IMR-90 (cell line): ENCODE measurements at regions not wholly inside any gene's neighbourhood (a gene's known extent, or its start where the extent isn't known, plus 50 kb on each side); places are given as distances from the start of the nearest gene placed in this dataset.

Experiments used
- ATAC-seq: fragments of 200-7000 bp; cut with Tn5 transposase; 2 replicates; pipeline ENCODE4 v1.9.1; 2020; ENCODE audit warnings: low read depth, mild to moderate bottlenecking, moderate library complexity
- BruUV-seq: library from RNA; stranded (reverse); fragments of 400-500 nt; replicated peaks from 2 replicates; lab custom pipeline; 2021; lab: Mats Ljungman, UMichigan
- CTCF ChIA-PET: fragments of 300-600 bp; formaldehyde crosslinking; extraction: SDS; loops from one replicate; lab custom pipeline; 2021; ENCODE audit warnings: antibody characterized with exemption; lab: Yijun Ruan, JAX
- POLR2A ChIA-PET: fragments of 300-600 bp; sonication (Branson Sonifier 250); formaldehyde crosslinking; loops from one replicate; lab custom pipeline; 2022; ENCODE audit warnings: antibody characterized with exemption; ENCODE audit not compliant: unreplicated experiment; lab: Charles Lee
- DNase-seq: peaks from one replicate; pipeline ENCODE4 v3.0.0; 2013
- H2AFZ ChIP-seq: replicated peaks from 2 replicates; pipeline ENCODE3; 2013; ENCODE audit warnings: low read length, mild to moderate bottlenecking; ENCODE audit not compliant: poor library complexity
- H2AK5ac ChIP-seq: 2 replicates; pipeline ENCODE4 v1.6.1; 2013; ENCODE audit warnings: low read depth, low read length, inconsistent platforms
- H2AK9ac ChIP-seq: replicated peaks from 2 replicates; pipeline ENCODE3; 2013; ENCODE audit warnings: mild to moderate bottlenecking, low read depth, low read length, moderate library complexity; ENCODE audit not compliant: poor library complexity
- H2BK120ac ChIP-seq: 2 replicates; pipeline ENCODE4 v1.6.1; 2013; ENCODE audit warnings: low read depth, low read length, inconsistent platforms
- H2BK15ac ChIP-seq: 3 replicates; pipeline ENCODE4 v1.6.1; 2013; ENCODE audit warnings: low read depth, low read length, inconsistent platforms
- H2BK20ac ChIP-seq: 2 replicates; pipeline ENCODE4 v1.6.1; 2013; ENCODE audit warnings: low read depth, mild to moderate bottlenecking, inconsistent platforms, low read length, moderate library complexity
- H2BK5ac ChIP-seq: 2 replicates; pipeline ENCODE4 v1.6.1; 2013; ENCODE audit warnings: mild to moderate bottlenecking, low read depth, low read length, inconsistent platforms; ENCODE audit not compliant: poor library complexity, severe bottlenecking
- H3K14ac ChIP-seq: replicated peaks from 2 replicates; pipeline ENCODE4 v1.6.1; 2013; ENCODE audit warnings: low read depth, low read length, inconsistent platforms
- H3K18ac ChIP-seq: 2 replicates; pipeline ENCODE4 v1.6.1; 2013; ENCODE audit warnings: low read depth, low read length, control low read depth
- H3K23ac ChIP-seq: 2 replicates; pipeline ENCODE4 v1.6.1; 2013; ENCODE audit warnings: low read depth, low read length, inconsistent platforms
- H3K27ac ChIP-seq: 2 replicates; pipeline ENCODE4 v1.5.1; 2013; ENCODE audit warnings: mild to moderate bottlenecking, control low read depth, low read length; ENCODE audit not compliant: insufficient read depth
- H3K27me3 ChIP-seq: 2 replicates; pipeline ENCODE4 v1.6.1; 2013; ENCODE audit warnings: low read length; ENCODE audit not compliant: control insufficient read depth, insufficient read depth
- H3K36me3 ChIP-seq: 2 replicates; pipeline ENCODE4 v1.6.1; 2013; ENCODE audit warnings: low read length, mixed read lengths; ENCODE audit not compliant: control insufficient read depth, insufficient read depth
- H3K4ac ChIP-seq: 2 replicates; pipeline ENCODE4 v1.6.1; 2013; ENCODE audit warnings: low read depth, low read length, inconsistent platforms
- H3K4me1 ChIP-seq: 2 replicates; pipeline ENCODE4 v1.6.1; 2013; ENCODE audit warnings: low read length, mixed read lengths; ENCODE audit not compliant: control insufficient read depth, insufficient read depth
- H3K4me2 ChIP-seq: 2 replicates; pipeline ENCODE4 v1.6.1; 2013; ENCODE audit warnings: low read depth, mild to moderate bottlenecking, control low read depth, low read length, moderate library complexity
- H3K4me3 ChIP-seq: 2 replicates; pipeline ENCODE4 v1.5.1; 2013; ENCODE audit warnings: low read depth, mild to moderate bottlenecking, control low read depth, low read length, moderate library complexity; ENCODE audit not compliant: insufficient read depth
- H3K56ac ChIP-seq: 2 replicates; pipeline ENCODE4 v1.6.1; 2013; ENCODE audit warnings: low read length, inconsistent platforms; ENCODE audit not compliant: insufficient read depth; ENCODE audit errors: extremely low read depth
- H3K79me1 ChIP-seq, 2 experiments: 2 replicates each; pipeline ENCODE4 v1.6.1; 2013; ENCODE audit warnings: low read length in 2 of 2, inconsistent platforms in 1 of 2, low read depth in 1 of 2
- H3K9ac ChIP-seq: 2 replicates; pipeline ENCODE4 v1.6.1; 2013; ENCODE audit warnings: low read depth, low read length, control low read depth
- H3K9me1 ChIP-seq: 2 replicates; pipeline ENCODE4 v1.6.1; 2013; ENCODE audit warnings: low read length, inconsistent platforms; ENCODE audit not compliant: insufficient read depth
- H3K9me3 ChIP-seq: 2 replicates; pipeline ENCODE4 v1.6.1; 2013; ENCODE audit warnings: low read length; ENCODE audit not compliant: control insufficient read depth, insufficient read depth
- H4K20me1 ChIP-seq: 2 replicates; pipeline ENCODE4 v1.6.1; 2013; ENCODE audit warnings: low read length, inconsistent platforms; ENCODE audit not compliant: insufficient read depth
- H4K5ac ChIP-seq: 2 replicates; pipeline ENCODE4 v1.6.1; 2013; ENCODE audit warnings: mild to moderate bottlenecking, low read depth, low read length, control low read depth
- H4K8ac ChIP-seq, 2 experiments: 2 replicates each; pipeline ENCODE4 v1.6.1; 2013; ENCODE audit warnings: low read depth in 2 of 2, low read length in 2 of 2, control low read depth in 1 of 2, inconsistent platforms in 1 of 2
- H4K91ac ChIP-seq: 2 replicates; pipeline ENCODE4 v1.6.1; 2013; ENCODE audit warnings: low read depth, low read length, inconsistent platforms; ENCODE audit not compliant: insufficient read depth
- POLR2A ChIP-seq: IDR thresholded peaks from 2 replicates; pipeline ENCODE4 v1.6.1; 2012; ENCODE audit warnings: mild to moderate bottlenecking, low read depth, low read length
- RAD21 ChIP-seq: IDR thresholded peaks from 2 replicates; pipeline ENCODE4 v1.6.1; 2012; ENCODE audit warnings: low read length, improper control_type of control experiment
- WGBS, 2 experiments: methylation state at CpG; one replicate each; pipeline versions ENCODE4 v1.1.5 to v1.1.7; 2013; ENCODE audit warnings: missing lambda C conversion rate in 2 of 2; ENCODE audit not compliant: insufficient read length in 1 of 2; ENCODE audit errors: extremely low coverage in 2 of 2; 5-methylcytosine and 5-hydroxymethylcytosine counted together
- dilution Hi-C: fragments of 300-500 bp; cut with HindIII; formaldehyde crosslinking; loops from one replicate; pipeline ENCODE4 v1.14.3; 2018; ENCODE audit warnings: low sequenced_read_pairs; ENCODE audit not compliant: unreplicated experiment
- in situ Hi-C: fragments of 300-500 bp; cut with MboI; formaldehyde crosslinking; loops from 3 replicates; pipeline ENCODE4 v1.14.3; 2019; ENCODE audit warnings: low sequenced_read_pairs, inconsistent platforms, mixed read lengths
- intact Hi-C: fragments of 100-400 bp; cut with micrococcal nuclease; formaldehyde crosslinking; loops from 2 replicates; pipeline ENCODE4 v1.10.0; 2022
- TF ChIP-seq, protein P1 (sequence below): fragments of 150-350 bp; IDR thresholded peaks from 2 replicates; pipeline ENCODE4 v1.6.1; 2016; ENCODE audit warnings: low read depth, mild to moderate bottlenecking, low read length, moderate library complexity, borderline replicate concordance

DNA sequence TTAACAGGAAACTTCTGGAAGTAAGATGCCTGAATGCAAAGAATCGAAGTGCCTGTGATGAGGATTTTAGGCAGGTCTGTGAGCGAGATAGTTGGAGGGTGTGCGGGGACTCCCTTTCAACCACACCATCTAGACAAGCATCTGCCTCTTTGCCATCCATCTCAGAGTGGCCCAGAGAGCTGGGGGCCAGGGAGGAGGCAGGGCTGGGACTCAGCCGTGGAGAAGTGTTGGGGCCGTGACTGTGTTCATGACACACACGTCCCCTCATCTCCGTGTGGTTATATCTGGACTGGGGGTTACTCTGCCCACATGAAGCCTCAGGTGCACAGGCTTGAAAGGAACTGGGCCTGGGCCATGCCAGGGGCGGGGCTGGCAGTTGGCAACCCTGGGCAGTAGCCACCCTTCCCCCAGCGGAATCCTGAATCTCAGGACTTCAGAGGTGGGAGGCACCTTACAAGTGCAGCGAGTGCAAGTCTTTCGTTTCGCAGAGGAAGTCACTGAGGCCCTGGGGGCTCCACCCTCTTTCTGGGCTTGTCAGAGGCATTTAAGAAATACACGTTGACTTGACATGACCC lies 112.5 kb downstream of the SLC4A3 start:
- no peak overlapping the region for H3K27ac ChIP-seq
- H3K36me3 ChIP-seq = no peaks in the 10 kb centered on the region
- intact Hi-C loops (loop anchor here (5.0 to 10.0 kb wide), 6 partner anchors 257 to 1365 kb away; no protein-coding TSS in a partner anchor), dilution Hi-C loops (no loop called here), in situ Hi-C loops (no loop called here)
- no peak overlapping the region for H3K23ac ChIP-seq
- DNase-seq (no peak), ATAC-seq (no peak)
- no peaks in the 10 kb centered on the region; the same call in 1 of the 2 replicates for H3K9me1 ChIP-seq
- no peaks in the 10 kb centered on the region for H3K4me1 ChIP-seq
- no peak overlapping the region for H4K91ac ChIP-seq
- no peak overlapping the region for H3K4me2 ChIP-seq
- ChIA-PET CTCF (no interaction called here), POLR2A (no interaction called here)
- H3K9ac ChIP-seq = no peak overlapping the region
- H2BK20ac ChIP-seq = no peak overlapping the region
- no peak for TF ChIP-seq POLR2A
- TF ChIP-seq, protein P1, sequence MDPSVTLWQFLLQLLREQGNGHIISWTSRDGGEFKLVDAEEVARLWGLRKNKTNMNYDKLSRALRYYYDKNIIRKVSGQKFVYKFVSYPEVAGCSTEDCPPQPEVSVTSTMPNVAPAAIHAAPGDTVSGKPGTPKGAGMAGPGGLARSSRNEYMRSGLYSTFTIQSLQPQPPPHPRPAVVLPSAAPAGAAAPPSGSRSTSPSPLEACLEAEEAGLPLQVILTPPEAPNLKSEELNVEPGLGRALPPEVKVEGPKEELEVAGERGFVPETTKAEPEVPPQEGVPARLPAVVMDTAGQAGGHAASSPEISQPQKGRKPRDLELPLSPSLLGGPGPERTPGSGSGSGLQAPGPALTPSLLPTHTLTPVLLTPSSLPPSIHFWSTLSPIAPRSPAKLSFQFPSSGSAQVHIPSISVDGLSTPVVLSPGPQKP = no peak
- TF ChIP-seq RAD21 = no peak
- peaks cover 15% of the 10 kb centered on the region for H3K27me3 ChIP-seq
- no peak overlapping the region for H2BK120ac ChIP-seq
- no peak overlapping the region for H2BK5ac ChIP-seq
- no peak overlapping the region for H3K4ac ChIP-seq
- H2AFZ ChIP-seq = no peak overlapping the region
- H3K9me3 ChIP-seq = no peaks in the 10 kb centered on the region
- no peak overlapping the region for H2AK9ac ChIP-seq
- no peak overlapping the region for H3K14ac ChIP-seq
- H2BK15ac ChIP-seq = no peak overlapping the region
- no peak overlapping the region for H2AK5ac ChIP-seq
- H3K18ac ChIP-seq = no peak overlapping the region
- H3K56ac ChIP-seq = no peak overlapping the region
- H4K20me1 ChIP-seq = no peaks in the 10 kb centered on the region
- H4K5ac ChIP-seq = no peak overlapping the region
- H3K4me3 ChIP-seq = no peak overlapping the region
- no TSS peak for BruUV-seq
- H4K8ac ChIP-seq = no peak overlapping the region
- 83% methylated on average over 9 of the region's 13 CpGs; no CpG with 5 or more reads in 1 of the 2 experiments for whole genome bisulfite sequencing, 2 experiments
- H3K79me1 ChIP-seq = no peaks in the 10 kb centered on the region
